Activated CD4-positive, alpha-beta T cell treated with anti-CD3 and anti-CD28 coated beads for 24 hours (primary cell): ENCODE measurements at regions not wholly inside any gene's neighbourhood (a gene's known extent, or its start where the extent isn't known, plus 50 kb on each side); places are given as distances from the start of the nearest gene placed in this dataset.
"Not testable (repeated sequence)": the region's sequence is repeated elsewhere in the genome, so short reads cannot be mapped to it uniquely, and the experiment has no call there.

Source experiments
- DNase-seq, 2 donors: peaks; one replicate each; pipeline ENCODE4 v3.0.0-alpha.2; 2020; ENCODE audit warnings: low read depth in 2 of 2

- peak in 1 of 2 donors; percentile 2 for DNase-seq
These were observed 58.0 kb downstream of the CGGBP1 start for GRCh38 chr3:88000853-88001252.

GRCh38 chr3:87997966-87998365 lies 60.8 kb downstream of the CGGBP1 start:
- DNase-seq: no peak

DNA sequence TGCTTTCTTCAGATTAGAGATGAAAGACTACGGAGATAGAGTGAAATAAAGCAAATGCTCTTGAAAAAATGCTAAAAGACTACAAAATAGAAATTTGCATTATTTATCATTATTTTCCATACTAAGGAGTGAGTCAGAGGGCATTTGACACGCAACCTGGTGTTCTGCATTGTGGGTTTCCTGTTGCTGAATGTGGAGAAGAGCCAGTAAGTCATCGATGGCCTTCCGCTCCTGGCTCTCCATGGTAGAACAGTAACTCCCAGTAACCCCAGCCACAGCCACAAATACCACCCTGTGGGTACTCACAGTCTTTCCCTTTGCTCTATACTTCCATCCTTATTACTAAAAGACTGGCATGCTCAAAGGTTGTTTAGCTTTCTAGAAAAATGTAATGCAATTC lies 61.5 kb downstream of the CGGBP1 start:
- DNase-seq: peak; percentile 1 to 19

GRCh38 chr3:87996882-87997281 lies 61.9 kb downstream of the CGGBP1 start:
- no peak for DNase-seq

GRCh38 chr3:87993566-87993965 lies 65.2 kb downstream of the CGGBP1 start:
- DNase-seq: no peak

DNA sequence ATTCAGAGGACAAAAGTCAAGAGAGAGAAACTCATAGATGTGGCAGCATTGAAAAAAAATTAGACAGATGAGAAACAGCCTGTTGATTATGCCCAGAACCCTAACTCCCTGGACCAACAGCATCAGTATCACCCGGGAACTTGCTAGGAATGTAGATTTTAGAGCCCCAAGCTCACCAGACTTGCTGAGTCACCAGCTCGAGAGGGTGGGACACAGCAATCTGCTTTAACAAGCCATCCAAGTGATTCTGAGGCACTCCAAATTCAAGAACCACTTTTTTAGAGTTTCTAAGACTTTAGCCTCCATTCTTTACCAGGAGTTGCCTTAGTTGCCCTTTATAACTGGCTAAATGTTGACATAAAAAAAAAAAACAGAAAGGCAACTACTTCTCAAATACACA lies 70.9 kb downstream of the CGGBP1 start:
- no peak for DNase-seq

DNA sequence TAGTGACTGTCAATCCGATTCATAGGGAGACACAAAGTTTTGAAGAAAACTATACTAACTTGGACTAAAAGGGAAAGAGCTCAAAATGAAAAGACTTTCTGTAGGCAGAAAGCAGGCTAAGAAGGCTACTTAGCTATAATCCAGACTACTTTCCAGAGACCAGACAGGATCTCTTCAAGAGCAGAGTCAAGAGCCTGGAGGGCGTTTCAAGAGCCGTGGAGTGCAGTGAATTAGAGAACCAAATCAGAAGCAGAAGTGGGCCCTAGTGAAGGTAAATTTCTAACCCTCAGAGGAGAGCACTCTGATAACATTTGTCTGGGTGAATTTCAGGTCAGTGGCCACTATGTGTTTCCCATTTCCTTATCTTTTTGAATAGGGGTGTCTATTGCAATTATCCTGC lies 76.4 kb downstream of the CGGBP1 start:
- DNase-seq: no peak

DNA sequence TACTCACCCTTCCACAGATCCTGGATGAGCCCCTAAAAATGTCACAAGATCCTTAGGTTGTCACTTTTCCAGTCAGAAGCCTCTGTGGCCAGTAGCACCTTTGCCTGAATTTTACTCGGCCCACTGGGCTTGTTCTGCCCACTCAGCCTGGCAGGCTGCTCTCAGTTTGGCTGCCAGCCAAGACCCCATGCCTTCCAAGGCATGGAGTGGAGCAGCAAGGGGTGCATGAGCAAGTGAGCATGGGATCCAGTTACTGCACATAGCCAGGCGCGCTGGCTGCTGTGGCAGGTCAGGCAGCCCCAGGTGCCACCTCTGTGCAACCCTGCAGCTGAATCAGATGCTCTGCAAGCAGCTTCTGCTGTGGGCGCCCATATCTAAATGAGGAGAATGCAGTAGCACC lies 79.3 kb downstream of the CGGBP1 start:
- no peak for DNase-seq

GRCh38 chr3:87977765-87978164 lies 81.0 kb downstream of the CGGBP1 start:
- DNase-seq: no peak

- no peak for DNase-seq
These were observed 83.1 kb downstream of the CGGBP1 start for GRCh38 chr3:87975716-87976115.

DNA sequence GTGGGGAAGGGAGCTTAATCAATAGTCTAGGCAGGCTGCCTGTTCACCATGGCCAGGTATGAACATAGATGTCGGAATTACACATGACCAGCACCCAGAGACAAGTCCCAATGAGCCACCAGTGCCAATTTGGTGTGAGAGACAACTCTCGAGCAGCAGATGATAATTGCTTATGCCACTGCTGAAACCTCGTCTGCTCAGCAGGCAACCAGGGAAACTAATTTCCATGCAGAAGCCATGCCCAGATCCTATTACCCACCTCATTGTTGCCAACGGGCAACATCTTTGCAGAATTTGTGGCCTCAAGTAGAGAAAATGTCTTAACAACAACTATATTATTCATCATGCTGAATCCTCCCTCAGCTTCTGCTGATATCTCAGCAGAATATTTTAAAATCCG lies 84.9 kb downstream of the CGGBP1 start:
- no peak for DNase-seq

DNA sequence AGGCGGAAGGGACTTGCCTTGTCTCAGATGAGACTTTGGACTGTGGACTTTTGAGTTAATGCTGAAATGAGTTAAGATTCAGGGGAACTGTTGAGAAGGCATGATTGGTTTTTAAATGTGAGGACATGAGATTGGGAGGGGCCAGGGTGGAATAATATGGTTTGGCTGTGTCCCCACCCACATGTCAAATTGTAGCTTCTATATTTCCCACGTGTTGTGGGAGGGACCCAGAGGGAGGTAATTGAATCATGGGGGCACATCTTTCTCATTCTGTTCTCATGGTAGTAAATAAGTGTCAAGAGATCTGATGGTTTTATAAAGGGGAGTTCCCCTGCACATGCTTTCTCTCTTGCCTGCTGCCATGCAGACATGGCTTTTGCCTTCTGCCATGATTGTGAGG lies 89.2 kb downstream of the CGGBP1 start:
- no peak for DNase-seq

- DNase-seq: no peak
These were observed 90.1 kb downstream of the CGGBP1 start for GRCh38 chr3:87968668-87969067.

DNA sequence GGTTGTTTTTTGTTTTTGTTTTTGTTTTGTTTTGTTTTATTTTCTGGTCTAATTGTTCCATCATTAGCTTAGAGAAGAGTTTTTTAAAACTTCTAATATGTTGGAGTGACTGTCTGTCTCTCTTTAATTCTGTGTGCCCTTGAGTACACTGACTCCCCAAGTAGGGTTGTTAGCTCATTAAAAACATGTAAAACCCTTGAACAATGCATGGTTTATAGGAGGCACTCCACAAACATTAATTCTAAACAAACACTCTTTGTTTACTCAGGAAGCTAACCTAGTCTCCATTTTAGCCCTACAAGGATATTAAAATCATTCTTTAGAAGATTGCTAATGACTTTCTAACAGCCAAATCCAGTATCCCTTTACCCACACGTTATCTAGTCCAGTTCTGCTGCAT lies 100.5 kb downstream of the CGGBP1 start:
- DNase-seq: no peak

- DNase-seq: no peak
These were observed 101.2 kb downstream of the CGGBP1 start for GRCh38 chr3:87957575-87957974.

DNA sequence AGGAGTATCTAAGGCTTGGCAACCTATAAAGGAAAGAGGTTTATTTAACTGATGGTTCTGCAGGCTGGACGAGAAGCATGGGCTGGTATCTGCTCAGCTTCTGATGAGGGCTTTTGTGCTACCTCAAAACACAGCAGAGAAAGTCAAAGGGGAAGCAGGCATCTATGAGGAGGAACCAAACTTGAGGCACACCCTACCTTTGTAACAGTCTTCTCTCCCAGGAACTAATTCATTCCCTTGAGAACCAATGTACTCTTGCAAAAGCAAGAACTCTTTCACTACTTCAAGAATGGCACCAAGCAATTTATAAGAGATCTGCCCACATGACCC lies 109.0 kb downstream of the CGGBP1 start:
- DNase-seq: no peak

DNA sequence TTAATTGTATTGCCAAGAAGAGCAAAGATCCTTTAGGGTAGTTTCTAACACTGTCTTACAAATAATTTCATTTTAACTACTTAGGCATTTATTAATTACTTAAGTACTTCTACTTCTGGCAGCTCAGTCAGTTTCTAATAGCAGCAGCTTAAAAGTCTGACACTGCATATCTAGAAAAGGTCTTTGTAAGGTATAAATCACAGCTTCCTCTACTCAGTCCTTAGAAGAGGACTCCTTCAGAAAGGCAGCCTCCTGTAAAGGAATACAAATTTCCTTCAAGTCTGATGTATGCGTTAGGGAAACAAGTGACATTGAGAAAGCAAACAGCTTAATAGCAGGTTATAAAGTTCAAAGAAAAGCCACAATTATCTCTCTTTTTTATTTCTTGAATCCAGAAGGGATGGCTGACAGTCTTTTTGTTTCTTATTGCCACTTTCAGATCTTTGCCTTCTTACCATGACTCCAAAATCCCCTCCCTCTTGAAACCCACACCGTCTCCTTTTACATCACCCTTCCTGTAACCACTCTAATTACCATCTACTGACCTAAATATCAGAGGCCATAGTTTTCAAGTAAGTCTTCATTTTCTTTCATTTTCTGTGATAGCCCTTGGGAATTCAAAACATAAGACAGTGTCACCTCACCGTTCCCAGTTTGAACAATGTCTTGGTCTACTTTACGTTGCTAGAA lies 109.5 kb downstream of the CGGBP1 start:
- no peak for DNase-seq

GRCh38 chr3:87946007-87946406 lies 112.8 kb downstream of the CGGBP1 start:
- DNase-seq: not testable (repeated sequence)

DNA sequence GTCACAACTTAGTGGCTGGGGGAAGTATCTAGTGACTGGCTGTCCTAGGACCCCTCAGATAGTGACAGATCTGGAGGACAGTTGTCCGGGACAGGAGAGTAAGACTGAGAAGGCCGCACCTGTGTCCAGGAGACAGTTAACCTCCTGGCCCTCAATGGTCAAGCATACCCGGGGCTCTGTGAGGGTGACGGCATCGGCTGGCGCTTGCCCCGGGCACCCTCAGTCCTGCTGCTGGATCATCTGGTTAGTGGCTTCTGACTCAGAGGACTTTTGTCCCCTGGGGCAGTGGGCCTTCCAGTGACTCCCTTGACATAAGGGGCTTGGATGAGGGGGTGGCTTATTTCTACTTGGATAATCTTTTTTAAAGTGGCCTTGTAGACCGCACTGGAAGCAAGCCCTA lies 116.5 kb downstream of the CGGBP1 start:
- DNase-seq: not testable (repeated sequence)

- no peak for DNase-seq
These were observed 134.3 kb downstream of the CGGBP1 start for GRCh38 chr3:87924485-87924884.

DNA sequence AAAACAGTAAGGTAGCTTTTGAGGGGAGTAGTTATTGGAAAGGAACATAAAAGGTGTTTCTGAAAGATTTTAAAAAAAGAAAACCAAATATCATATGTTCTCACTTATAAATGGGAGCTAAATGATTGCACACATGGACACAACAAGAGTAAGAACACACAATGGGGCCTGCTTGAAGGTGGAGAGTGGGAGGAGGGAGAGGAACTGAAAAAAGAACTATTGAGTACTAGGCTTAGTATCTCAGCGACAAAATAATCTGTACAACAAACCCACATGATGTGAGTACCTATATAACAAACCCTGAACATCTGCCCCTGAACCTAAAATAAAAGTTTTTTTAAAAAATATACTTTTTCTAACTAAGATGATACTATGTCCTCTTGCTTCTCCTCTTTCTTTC lies 138.3 kb downstream of the CGGBP1 start:
- DNase-seq: no peak

DNA sequence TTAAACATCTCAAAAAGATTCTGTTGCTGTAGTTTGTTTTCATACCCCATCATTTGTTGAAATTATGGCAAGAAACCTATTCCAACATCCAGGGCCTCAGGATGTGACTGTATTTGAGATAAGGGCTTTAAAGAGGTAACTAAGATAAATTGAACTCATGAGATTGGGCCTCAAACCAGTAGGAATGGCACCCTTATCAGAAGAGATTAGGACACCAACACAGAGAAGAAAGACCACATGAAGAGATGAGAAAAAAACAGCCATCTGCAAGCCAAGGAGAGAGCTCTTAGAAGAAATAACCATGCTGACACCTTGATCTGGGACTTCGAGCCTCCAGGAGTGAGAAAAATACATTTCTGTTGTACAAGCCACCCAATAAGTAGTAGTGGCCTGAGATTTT lies 157.7 kb downstream of the CGGBP1 start:
- no peak for DNase-seq

DNA sequence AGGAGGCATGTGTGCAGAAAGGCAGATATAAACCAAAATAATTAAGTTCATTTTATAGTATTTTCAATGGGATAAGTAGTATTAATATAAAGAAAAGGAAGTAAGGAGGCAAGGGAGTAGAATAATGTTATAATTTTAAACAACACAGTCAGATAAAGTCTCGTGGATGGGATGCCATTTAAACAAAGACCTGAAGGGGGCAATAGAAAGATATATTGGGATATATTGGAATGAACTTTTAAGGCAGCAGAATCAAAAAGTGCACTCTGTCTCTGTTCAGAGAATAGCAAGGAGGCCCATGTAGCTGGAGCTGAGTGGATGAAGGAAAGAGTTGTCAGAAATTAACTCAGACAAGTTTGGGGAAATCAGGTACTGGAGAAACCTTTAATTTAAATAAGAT lies 158.7 kb downstream of the CGGBP1 start:
- no peak for DNase-seq

- DNase-seq: no peak
These were observed 159.8 kb downstream of the CGGBP1 start for GRCh38 chr3:87898971-87899370.
